NOMO-1 treated with dmso at 0.1 percent for 144 hours (cell line): ENCODE measurements at regions not wholly inside any gene's neighbourhood (a gene's known extent, or its start where the extent isn't known, plus 50 kb on each side); places are given as distances from the start of the nearest gene placed in this dataset.

Experiments
- DNase-seq: peaks from one replicate; lab custom pipeline; 2025; ENCODE audit not compliant: unreplicated experiment; lab: John Stamatoyannopoulos, UW

DNA sequence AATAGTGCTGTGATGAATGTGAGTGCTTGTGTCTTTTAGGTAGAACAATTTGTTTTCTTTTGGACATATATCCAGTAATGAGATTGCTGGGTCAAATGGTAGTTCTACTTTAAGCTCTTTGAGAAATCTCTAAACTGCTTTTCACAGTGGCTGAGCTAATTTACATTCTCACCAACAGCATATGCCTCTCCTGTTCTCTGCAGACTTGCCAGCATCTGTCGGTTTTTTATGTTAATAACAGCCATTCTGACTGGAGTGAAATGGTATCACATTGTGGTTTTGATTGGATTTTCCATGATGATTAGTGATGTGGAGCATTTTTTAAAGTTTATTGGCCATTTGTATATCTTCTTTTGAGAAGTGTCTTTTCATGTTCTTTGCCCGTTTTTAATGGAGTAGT, 647.3 kb upstream of the ADAMTS5 start:
- no peak for DNase-seq

DNA sequence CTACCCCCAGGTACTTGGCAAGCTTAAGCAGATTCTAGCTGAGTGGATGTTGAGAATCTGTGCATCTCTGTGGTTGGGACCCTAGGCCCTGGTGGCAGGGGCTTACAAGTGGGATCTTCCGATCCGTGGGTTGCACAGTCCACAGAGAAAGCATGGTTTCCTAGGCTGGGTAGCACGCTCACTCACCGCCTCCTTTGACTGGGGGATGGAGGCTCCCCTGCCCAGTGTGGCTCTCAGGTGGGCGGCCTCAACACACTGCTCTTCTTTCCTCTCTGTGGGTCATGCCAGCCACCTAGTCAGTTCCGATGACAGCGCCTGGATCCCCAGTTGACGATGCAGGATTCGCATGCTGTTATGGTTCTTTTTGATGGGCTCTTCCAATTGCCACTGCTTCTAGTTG, 639.5 kb upstream of the ADAMTS5 start:
- no peak for DNase-seq

DNA sequence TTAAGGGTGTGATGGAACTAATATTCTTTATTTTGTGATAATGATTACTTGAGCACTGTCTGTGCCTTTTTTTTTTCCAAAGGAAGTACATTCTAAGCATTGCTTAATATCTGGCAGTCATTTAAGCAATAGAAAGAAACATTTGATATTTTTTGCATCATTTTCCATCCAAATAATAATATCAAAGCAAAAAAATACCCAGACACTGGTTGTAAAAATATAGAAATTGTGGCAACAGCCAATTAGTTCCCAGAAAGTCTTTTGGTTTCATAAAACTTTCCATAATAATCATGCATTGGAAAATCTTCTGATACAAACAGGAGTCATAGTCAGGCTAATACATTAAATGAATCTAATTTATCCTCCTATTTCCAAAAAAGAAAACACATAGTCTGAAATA, 629.3 kb upstream of the ADAMTS5 start:
- DNase-seq: no peak

DNA sequence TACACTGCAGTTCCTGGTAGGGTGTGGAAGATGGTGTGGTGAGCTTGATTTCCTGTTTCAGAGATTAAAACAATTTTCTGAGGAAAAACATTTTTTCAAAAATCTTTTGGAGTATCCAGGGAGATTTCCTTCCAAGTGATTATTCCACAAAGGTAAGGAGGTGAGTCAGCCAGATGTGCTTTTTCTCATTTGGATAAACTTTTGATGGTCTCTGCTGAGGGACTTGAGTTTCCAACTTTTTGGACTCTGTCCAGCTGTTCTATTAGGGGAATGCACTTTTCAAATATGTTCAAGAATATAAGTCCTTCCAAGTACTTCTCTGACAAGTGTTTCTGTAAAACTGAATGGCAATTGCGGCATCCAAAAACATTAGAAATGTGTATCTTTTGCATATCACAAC, 628.8 kb upstream of the ADAMTS5 start:
- no peak for DNase-seq

GRCh38 chr21:27590271-27590670, 623.4 kb upstream of the ADAMTS5 start:
- DNase-seq: peak; percentile 16

- DNase-seq: no peak
Measured at GRCh38 chr21:27589781-27590180, 622.9 kb upstream of the ADAMTS5 start.

GRCh38 chr21:27586986-27587385, 620.1 kb upstream of the ADAMTS5 start:
- no peak for DNase-seq

DNA sequence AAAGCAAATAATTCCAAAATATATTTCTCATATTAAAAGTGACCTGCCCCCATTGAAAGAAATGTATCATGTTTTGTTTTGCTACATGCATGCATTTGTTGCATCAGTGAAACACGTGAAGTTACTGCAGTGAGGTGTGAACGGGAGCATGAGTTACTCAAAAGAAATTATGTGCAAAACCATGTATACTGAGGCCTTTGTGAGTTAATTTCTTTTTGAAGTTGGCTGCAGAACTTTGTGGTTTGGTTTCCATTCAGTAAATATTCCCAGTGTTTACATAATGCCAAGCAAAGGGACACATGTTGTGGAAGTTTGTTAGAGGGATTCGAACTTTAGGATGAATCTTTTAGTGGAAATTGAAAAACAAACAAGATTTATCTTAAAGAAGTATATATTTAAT, 619.4 kb upstream of the ADAMTS5 start:
- no peak for DNase-seq

GRCh38 chr21:27584256-27584655, 617.4 kb upstream of the ADAMTS5 start:
- DNase-seq: no peak

GRCh38 chr21:27582948-27583430, 616.1 kb upstream of the ADAMTS5 start:
- no peak for DNase-seq

DNA sequence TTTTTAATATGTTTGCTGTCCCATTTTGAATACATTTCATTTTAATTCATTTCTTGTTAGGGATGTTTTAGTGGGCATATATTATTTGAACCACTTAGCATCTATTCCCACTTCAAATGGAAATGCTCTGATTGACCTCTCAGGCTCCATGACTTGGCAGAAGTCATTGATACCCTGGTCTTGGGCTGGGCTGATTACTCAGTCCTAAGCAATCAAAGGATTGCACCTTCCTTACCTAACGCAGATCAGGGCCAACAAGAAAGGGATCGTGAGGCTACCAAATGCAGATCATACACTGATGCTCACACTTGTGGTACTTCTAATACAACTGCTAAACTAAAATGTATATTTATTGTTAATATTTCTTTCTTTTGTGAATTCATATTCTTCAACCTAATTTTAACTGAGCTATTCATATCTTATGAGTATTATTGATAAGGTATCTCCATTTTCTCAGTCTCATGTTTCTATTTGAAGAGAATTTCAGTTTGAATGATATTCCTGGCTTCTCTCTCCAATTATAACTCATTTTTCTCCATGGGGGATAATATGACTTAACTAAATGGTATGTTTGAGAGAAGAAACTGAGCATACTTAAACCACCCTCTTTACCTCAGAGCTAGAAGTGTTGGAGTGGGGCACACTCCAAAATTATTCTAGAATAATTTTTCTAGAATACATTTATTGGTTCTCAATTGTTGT, 615.5 kb upstream of the ADAMTS5 start:
- DNase-seq: no peak

GRCh38 chr21:27581168-27581567, 614.3 kb upstream of the ADAMTS5 start:
- no peak for DNase-seq

- no peak for DNase-seq
Measured at GRCh38 chr21:27580276-27580675, 613.4 kb upstream of the ADAMTS5 start.

- DNase-seq: no peak
Measured at GRCh38 chr21:27578741-27579265, 611.9 kb upstream of the ADAMTS5 start.

DNA sequence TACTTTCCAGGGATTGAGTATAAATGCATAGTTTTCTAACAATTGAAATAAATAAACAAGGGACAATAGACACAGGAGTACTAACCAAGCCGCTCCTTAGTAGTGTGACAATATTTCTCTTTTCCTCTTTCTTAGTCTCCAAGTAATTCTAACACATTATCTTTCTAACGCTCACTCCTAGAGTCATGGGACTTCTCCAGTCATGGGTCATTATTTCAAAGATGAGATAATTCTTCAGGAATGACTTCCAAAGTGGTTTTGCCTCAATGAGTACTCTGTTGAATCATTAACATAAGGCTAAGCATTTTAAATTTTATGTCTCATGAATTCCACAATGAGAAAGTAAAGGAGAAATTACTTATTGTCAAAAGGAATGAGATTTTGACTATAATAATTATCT, 605.8 kb upstream of the ADAMTS5 start:
- DNase-seq: no peak

DNA sequence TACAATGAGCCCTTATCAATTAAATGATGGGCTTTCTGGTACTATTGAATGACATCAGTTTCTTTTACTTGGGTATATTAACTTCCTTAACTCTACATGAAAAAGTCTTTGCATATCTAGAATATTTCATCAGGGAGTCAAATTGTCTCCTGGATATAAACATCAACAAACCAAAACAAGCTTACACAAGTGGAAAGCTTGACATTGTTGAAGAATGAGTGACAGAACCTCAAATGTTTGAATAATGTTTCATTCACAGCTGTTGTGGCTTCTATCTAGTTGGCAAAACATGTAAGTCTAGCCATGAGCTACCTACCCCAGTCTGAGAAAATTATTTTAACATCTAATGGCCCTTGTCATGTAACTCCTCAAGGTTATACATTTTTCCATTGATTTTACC, 604.8 kb upstream of the ADAMTS5 start:
- DNase-seq: no peak

GRCh38 chr21:27570306-27570868, 603.5 kb upstream of the ADAMTS5 start:
- no peak for DNase-seq

- no peak for DNase-seq
Measured at GRCh38 chr21:27569831-27570230, 602.9 kb upstream of the ADAMTS5 start.

GRCh38 chr21:27569091-27569490, 602.2 kb upstream of the ADAMTS5 start:
- DNase-seq: no peak

- DNase-seq: no peak
Measured at GRCh38 chr21:27567381-27567780, 600.5 kb upstream of the ADAMTS5 start.

DNA sequence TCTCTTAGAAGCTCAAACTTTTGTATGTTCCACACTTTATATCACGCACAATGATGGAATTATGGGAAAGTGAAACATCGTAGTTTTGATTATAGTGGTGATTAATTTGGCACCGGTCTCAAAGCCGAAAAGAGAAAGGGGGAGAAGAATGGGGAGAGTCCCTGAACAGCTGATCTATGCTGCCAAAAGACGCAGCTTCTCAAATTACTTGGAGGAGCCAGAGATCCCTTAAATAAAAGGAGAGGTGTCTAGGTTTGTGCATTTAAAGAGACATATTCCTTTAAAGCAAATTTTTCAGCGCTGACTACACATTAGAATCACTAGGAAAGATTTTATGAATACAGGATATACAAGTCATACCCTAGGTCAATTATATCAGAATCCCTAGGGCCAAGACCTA, 599.6 kb upstream of the ADAMTS5 start:
- no peak for DNase-seq

DNA sequence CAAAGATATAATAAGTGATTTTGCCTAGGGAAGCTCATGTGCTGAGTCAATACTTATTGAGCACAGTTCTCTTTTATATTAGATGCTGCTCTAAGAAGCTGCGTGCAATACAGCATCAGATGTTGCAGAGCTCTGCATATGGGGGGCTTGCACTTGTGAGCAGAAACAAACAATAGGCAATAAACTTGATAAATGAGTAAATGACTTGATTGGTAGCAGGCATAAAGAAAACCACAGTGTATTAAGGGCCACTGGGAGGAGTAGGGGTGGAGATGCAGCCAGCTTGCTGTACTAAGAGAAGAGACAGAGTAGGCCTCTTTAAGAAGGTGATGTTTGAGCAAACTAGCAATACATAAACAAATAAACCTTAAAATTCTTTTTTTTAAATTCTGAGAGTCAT, 598.5 kb upstream of the ADAMTS5 start:
- DNase-seq: no peak
